ENCODE measurements at regions not wholly inside any gene's neighbourhood (a gene's known extent, or its start where the extent isn't known, plus 50 kb on each side); places are given as distances from the start of the nearest gene placed in this dataset.

DNA sequence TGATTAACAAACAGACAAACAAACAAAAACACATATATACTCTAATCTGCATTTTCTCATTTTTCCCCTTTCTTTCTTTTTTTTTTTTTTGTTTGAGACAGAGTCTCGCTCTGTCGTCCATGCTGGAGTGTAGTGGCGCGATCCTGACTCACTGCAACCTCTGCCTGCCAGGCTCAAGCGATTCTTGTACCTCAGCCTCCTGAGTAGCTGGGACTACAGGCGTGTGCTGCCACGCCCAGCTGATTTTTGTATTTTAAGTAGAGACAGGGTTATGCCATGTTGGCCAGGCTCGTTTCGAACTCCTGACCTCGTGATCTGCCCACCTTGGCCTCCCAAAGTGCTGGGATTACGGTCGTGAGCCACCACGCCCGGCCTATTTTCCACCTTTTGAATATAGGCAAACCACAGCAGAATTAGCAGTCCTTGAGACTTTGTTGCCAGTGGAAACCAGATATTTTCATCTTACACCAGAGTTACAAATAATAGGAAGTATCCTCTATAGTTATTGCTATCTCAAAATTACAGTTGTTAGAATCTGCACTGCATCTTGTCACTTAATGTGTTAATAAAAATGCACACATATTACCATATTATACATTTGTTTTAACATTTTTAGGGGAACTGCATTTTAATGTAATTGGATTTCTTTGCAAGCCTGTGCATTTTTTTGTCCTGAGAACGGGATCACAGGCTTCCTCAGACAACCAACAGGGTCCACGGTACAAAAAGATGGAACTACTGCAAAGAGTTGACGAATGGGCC is 208.2 kb upstream of the ZNF217 start:
- TF ChIP-seq CTCF (IDR thresholded peaks at IDR 0.05; ENCODE audit: insufficient read depth, low read length, poor library complexity, severe bottlenecking) (no peak), EZH2phosphoT487 (conservative IDR thresholded peaks at IDR 0.05; ENCODE audit: low read length) (no peak)

Data from SU-DHL-6 (cell line).